Ovary (tissue), 3 donors: ENCODE measurements at regions not wholly inside any gene's neighbourhood (a gene's known extent, or its start where the extent isn't known, plus 50 kb on each side); places are given as distances from the start of the nearest gene placed in this dataset.

Source experiments
- POLR2A ChIP-seq: fragments of 450-650 bp; IDR thresholded peaks from one replicate; pipeline ENCODE4 v1.6.1; 2017; ENCODE audit warnings: antibody characterized with exemption, mild to moderate bottlenecking, moderate library complexity
- TF ChIP-seq, protein P1 (sequence below), 3 donors: fragments of 450-650 bp in 2 of 3; fragments of 200-600 bp in 1 of 3; IDR thresholded peaks; one replicate each; pipeline versions ENCODE4 v1.5.1 to v1.8.0; 2016 to 2022; ENCODE audit warnings: antibody characterized with exemption in 3 of 3, mild to moderate bottlenecking in 1 of 3
- donor health status: DM: no; HTN: no; CAD: no.

DNA sequence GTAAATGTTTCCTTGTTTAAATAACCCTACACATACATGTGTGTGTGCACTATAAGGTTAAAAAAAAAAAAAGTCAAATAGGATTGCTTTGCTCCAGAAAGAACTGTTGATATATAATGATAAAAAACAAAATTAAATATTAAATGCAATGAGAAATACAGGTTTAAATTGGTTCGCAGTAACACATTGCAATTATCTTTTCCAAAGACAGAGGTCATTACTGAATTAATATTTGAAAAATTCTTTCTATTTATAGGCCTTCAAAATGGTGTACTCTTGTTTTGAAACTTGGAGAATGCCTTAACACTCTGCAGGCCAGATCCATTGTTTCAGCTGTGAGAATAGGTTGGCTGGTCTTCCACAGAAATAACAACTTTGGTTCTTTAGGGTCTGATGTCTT, 319.0 kb upstream of the NUDT12 start:
- TF ChIP-seq, protein P1, sequence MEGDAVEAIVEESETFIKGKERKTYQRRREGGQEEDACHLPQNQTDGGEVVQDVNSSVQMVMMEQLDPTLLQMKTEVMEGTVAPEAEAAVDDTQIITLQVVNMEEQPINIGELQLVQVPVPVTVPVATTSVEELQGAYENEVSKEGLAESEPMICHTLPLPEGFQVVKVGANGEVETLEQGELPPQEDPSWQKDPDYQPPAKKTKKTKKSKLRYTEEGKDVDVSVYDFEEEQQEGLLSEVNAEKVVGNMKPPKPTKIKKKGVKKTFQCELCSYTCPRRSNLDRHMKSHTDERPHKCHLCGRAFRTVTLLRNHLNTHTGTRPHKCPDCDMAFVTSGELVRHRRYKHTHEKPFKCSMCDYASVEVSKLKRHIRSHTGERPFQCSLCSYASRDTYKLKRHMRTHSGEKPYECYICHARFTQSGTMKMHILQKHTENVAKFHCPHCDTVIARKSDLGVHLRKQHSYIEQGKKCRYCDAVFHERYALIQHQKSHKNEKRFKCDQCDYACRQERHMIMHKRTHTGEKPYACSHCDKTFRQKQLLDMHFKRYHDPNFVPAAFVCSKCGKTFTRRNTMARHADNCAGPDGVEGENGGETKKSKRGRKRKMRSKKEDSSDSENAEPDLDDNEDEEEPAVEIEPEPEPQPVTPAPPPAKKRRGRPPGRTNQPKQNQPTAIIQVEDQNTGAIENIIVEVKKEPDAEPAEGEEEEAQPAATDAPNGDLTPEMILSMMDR (IDR thresholded peaks at IDR 0.05) = no peak
- no peak for TF ChIP-seq POLR2A
